Brain microvascular endothelial cell (primary cell): ENCODE measurements at regions not wholly inside any gene's neighbourhood (a gene's known extent, or its start where the extent isn't known, plus 50 kb on each side); places are given as distances from the start of the nearest gene placed in this dataset.

Source experiments
- DNase-seq: peaks from one replicate; pipeline ENCODE4 v3.0.0-alpha.2; 2020
- H3K27ac ChIP-seq: fragments of 250-450 bp; sonication (Bioruptor Pico); 2 replicates; pipeline ENCODE4 v1.5.1; 2020; ENCODE audit warnings: mild to moderate bottlenecking, moderate library complexity
- H3K27me3 ChIP-seq: fragments of 250-450 bp; sonication (Bioruptor Pico); replicated peaks from 2 replicates; pipeline ENCODE4 v1.5.1; 2020; ENCODE audit warnings: mild to moderate bottlenecking
- H3K36me3 ChIP-seq: fragments of 250-450 bp; sonication (Bioruptor Pico); replicated peaks from 2 replicates; pipeline ENCODE4 v1.5.1; 2020; ENCODE audit warnings: mild to moderate bottlenecking
- H3K4me3 ChIP-seq: 2 replicates; pipeline ENCODE4 v1.5.1; 2011; ENCODE audit warnings: low read depth, mild to moderate bottlenecking, control low read depth, low read length, moderate library complexity
- CTCF ChIP-seq: IDR thresholded peaks from 2 replicates; pipeline ENCODE4 v1.5.1; 2011; ENCODE audit warnings: low read depth, mild to moderate bottlenecking, moderate library complexity, low read length, control low read depth, inconsistent platforms; ENCODE audit errors: missing control alignments
- in situ Hi-C: cut with HindIII; loops from 2 replicates; pipeline ENCODE4 v1.10.0; 2017; ENCODE audit warnings: low sequenced_read_pairs, low pct_ligation_motif_present

GRCh38 chr18:41864216-41864615 lies 90.8 kb upstream of the PIK3C3 start:
- no peak for TF ChIP-seq CTCF
- in situ Hi-C loops = no loop called here
- H3K27ac ChIP-seq = no peak overlapping the region
- H3K36me3 ChIP-seq = no peaks in the 10 kb centered on the region
- no peaks in the 10 kb centered on the region for H3K27me3 ChIP-seq
- no peak overlapping the region for H3K4me3 ChIP-seq
- no peak for DNase-seq

- Histone ChIP-seq H3K36me3 (no peaks in the 10 kb centered on the region), H3K27me3 (no peaks in the 10 kb centered on the region), H3K27ac (no peak overlapping the region), H3K4me3 (no peak overlapping the region)
- no peak for TF ChIP-seq CTCF
- DNase-seq = no peak
- in situ Hi-C loops = no loop called here
Observed at GRCh38 chr18:41862921-41863320, 92.1 kb upstream of the PIK3C3 start.

GRCh38 chr18:41860987-41861386 lies 94.0 kb upstream of the PIK3C3 start:
- Histone ChIP-seq H3K36me3 (no peaks in the 10 kb centered on the region), H3K27ac (no peak overlapping the region), H3K4me3 (no peak overlapping the region), H3K27me3 (no peaks in the 10 kb centered on the region)
- in situ Hi-C loops = no loop called here
- TF ChIP-seq CTCF = no peak
- no peak for DNase-seq

- H3K27me3 ChIP-seq = no peaks in the 10 kb centered on the region
- TF ChIP-seq CTCF = no peak
- in situ Hi-C loops = no loop called here
- H3K36me3 ChIP-seq = no peaks in the 10 kb centered on the region
- no peak for DNase-seq
- no peak overlapping the region for H3K27ac ChIP-seq
- no peak overlapping the region for H3K4me3 ChIP-seq
Observed at GRCh38 chr18:41858761-41859555, 96.1 kb upstream of the PIK3C3 start.

- no peak for DNase-seq
- in situ Hi-C loops = no loop called here
- no peak for TF ChIP-seq CTCF
Observed at GRCh38 chr18:41853280-41853679, 101.8 kb upstream of the PIK3C3 start.

GRCh38 chr18:41850781-41851180 lies 104.3 kb upstream of the PIK3C3 start:
- no peak overlapping the region for H3K27ac ChIP-seq
- no peaks in the 10 kb centered on the region for H3K27me3 ChIP-seq
- no peak overlapping the region for H3K4me3 ChIP-seq
- no peak for TF ChIP-seq CTCF
- in situ Hi-C loops = no loop called here
- no peaks in the 10 kb centered on the region for H3K36me3 ChIP-seq
- no peak for DNase-seq

More at GRCh38 chr18:41853280-41853679, 101.8 kb upstream of the PIK3C3 start:
- Histone ChIP-seq H3K27me3 (no peaks in the 10 kb centered on the region), H3K4me3 (no peak overlapping the region), H3K36me3 (no peaks in the 10 kb centered on the region), H3K27ac (no peak overlapping the region)
